HG03571 (cell line): ENCODE measurements at regions not wholly inside any gene's neighbourhood (a gene's known extent, or its start where the extent isn't known, plus 50 kb on each side); places are given as distances from the start of the nearest gene placed in this dataset.

Source experiments
- ATAC-seq: cut with Tn5 transposase; IDR thresholded peaks from one replicate; pipeline ENCODE4 v1.9.1; 2021; ENCODE audit not compliant: unreplicated experiment

GRCh38 chr18:24773101-24773500, 312.7 kb downstream of the HRH4 start:
- no peak for ATAC-seq

GRCh38 chr18:24776019-24776418, 315.6 kb downstream of the HRH4 start:
- ATAC-seq: no peak

GRCh38 chr18:24778810-24779418, 318.5 kb downstream of the HRH4 start:
- no peak for ATAC-seq

GRCh38 chr18:24782566-24782965, 322.1 kb downstream of the HRH4 start:
- ATAC-seq: no peak

- no peak for ATAC-seq
These were observed 324.6 kb downstream of the HRH4 start for GRCh38 chr18:24785019-24785418.

GRCh38 chr18:24786027-24786426, 325.6 kb downstream of the HRH4 start:
- no peak for ATAC-seq

- ATAC-seq: no peak
These were observed 329.9 kb downstream of the HRH4 start for GRCh38 chr18:24790347-24790746.

- ATAC-seq: no peak
These were observed 331.5 kb downstream of the HRH4 start for GRCh38 chr18:24791751-24792545.

- ATAC-seq: no peak
These were observed 333.3 kb downstream of the HRH4 start for GRCh38 chr18:24793742-24794141.

GRCh38 chr18:24795129-24795528, 334.7 kb downstream of the HRH4 start:
- no peak for ATAC-seq

GRCh38 chr18:24797981-24798380, 337.5 kb downstream of the HRH4 start:
- no peak for ATAC-seq

GRCh38 chr18:24799176-24799575, 338.7 kb downstream of the HRH4 start:
- no peak for ATAC-seq

- no peak for ATAC-seq
These were observed 339.3 kb downstream of the HRH4 start for GRCh38 chr18:24799720-24800119.

GRCh38 chr18:24801001-24801400, 340.6 kb downstream of the HRH4 start:
- no peak for ATAC-seq

- ATAC-seq: no peak
These were observed 342.0 kb downstream of the HRH4 start for GRCh38 chr18:24802456-24802855.

GRCh38 chr18:24805156-24805555, 344.7 kb downstream of the HRH4 start:
- ATAC-seq: no peak

- ATAC-seq: no peak
These were observed 348.9 kb downstream of the HRH4 start for GRCh38 chr18:24809173-24809950.

GRCh38 chr18:24810561-24811305, 350.3 kb downstream of the HRH4 start:
- no peak for ATAC-seq

GRCh38 chr18:24811950-24812681, 351.7 kb downstream of the HRH4 start:
- ATAC-seq: no peak

- no peak for ATAC-seq
These were observed 354.1 kb downstream of the HRH4 start for GRCh38 chr18:24814521-24814920.

- ATAC-seq: no peak
These were observed 356.7 kb downstream of the HRH4 start for GRCh38 chr18:24817150-24817549.
